GM23248 (cell line): ENCODE measurements at regions not wholly inside any gene's neighbourhood (a gene's known extent, or its start where the extent isn't known, plus 50 kb on each side); places are given as distances from the start of the nearest gene placed in this dataset.

Experiments
- DNase-seq: peaks from one replicate; pipeline ENCODE4 v3.0.0-alpha.2; 2015
- H2AFZ ChIP-seq: fragments of 200-600 bp; sonication (generic); 2 replicates; pipeline ENCODE4 v1.6.1; 2016; ENCODE audit warnings: antibody characterized with exemption
- H3F3A ChIP-seq: fragments of 200-600 bp; sonication (generic); 2 replicates; pipeline ENCODE4 v1.6.1; 2016; ENCODE audit warnings: mild to moderate bottlenecking, antibody characterized with exemption, mixed run types; ENCODE audit not compliant: insufficient read depth
- H3K27ac ChIP-seq: fragments of 200-600 bp; sonication (generic); 2 replicates; pipeline ENCODE4 v1.5.1; 2016; ENCODE audit warnings: mild to moderate bottlenecking
- H3K27me3 ChIP-seq: fragments of 200-600 bp; sonication (generic); replicated peaks from 2 replicates; pipeline ENCODE4 v1.6.1; 2016; ENCODE audit warnings: mild to moderate bottlenecking; ENCODE audit not compliant: insufficient read depth
- H3K36me3 ChIP-seq: fragments of 200-600 bp; sonication (generic); 2 replicates; pipeline ENCODE4 v1.6.1; 2016; ENCODE audit warnings: low read depth, mild to moderate bottlenecking
- H3K4me1 ChIP-seq: fragments of 200-600 bp; sonication (generic); 2 replicates; pipeline ENCODE4 v1.6.1; 2016; ENCODE audit warnings: mild to moderate bottlenecking; ENCODE audit not compliant: insufficient read depth
- H3K4me2 ChIP-seq: fragments of 200-600 bp; sonication (generic); one replicate; pipeline ENCODE4 v1.6.1; 2016; ENCODE audit warnings: mild to moderate bottlenecking; ENCODE audit not compliant: unreplicated experiment
- H3K4me3 ChIP-seq: fragments of 200-600 bp; sonication (generic); 2 replicates; pipeline ENCODE4 v1.5.1; 2016; ENCODE audit warnings: mild to moderate bottlenecking
- H3K79me2 ChIP-seq: fragments of 200-600 bp; sonication (generic); 2 replicates; pipeline ENCODE4 v1.6.1; 2016; ENCODE audit warnings: mild to moderate bottlenecking; ENCODE audit not compliant: insufficient read depth
- H3K9ac ChIP-seq: fragments of 200-600 bp; sonication (generic); 2 replicates; pipeline ENCODE4 v1.6.1; 2016; ENCODE audit warnings: mild to moderate bottlenecking
- H3K9me2 ChIP-seq: fragments of 200-600 bp; sonication (generic); 2 replicates; pipeline ENCODE4 v1.6.1; 2016; ENCODE audit warnings: mixed run types, mild to moderate bottlenecking, moderate library complexity; ENCODE audit not compliant: insufficient read depth
- H3K9me3 ChIP-seq: fragments of 200-600 bp; sonication (generic); one replicate; pipeline ENCODE4 v1.6.1; 2017; ENCODE audit warnings: low read depth
- H4K20me1 ChIP-seq: fragments of 200-600 bp; sonication (generic); 2 replicates; pipeline ENCODE4 v1.6.0; 2016; ENCODE audit not compliant: insufficient read depth
- EZH2 ChIP-seq: fragments of 200-600 bp; sonication (generic); IDR thresholded peaks from 2 replicates; pipeline ENCODE4 v1.6.1; 2018; ENCODE audit warnings: antibody characterized with exemption, mild to moderate bottlenecking; ENCODE audit not compliant: insufficient read depth, poor library complexity, severe bottlenecking
- EZH2phosphoT487 ChIP-seq: fragments of 200-600 bp; sonication (generic); IDR thresholded peaks from 2 replicates; pipeline ENCODE4 v1.6.1; 2018; ENCODE audit warnings: antibody characterized with exemption, moderate library complexity, mild to moderate bottlenecking, low read depth; ENCODE audit not compliant: insufficient read depth
- WGBS, 2 experiments: methylation state at CpG; one replicate each; pipeline ENCODE4 v1.1.6; 2015 to 2017; ENCODE audit warnings: low lambda C conversion rate in 2 of 2, low coverage in 1 of 2; ENCODE audit errors: missing lambda C conversion rate in 2 of 2; 5-methylcytosine and 5-hydroxymethylcytosine counted together
- in situ Hi-C: fragments of 300-500 bp; cut with MboI; formaldehyde crosslinking; loops from 2 replicates; pipeline ENCODE4 v1.15.0; 2020

DNA sequence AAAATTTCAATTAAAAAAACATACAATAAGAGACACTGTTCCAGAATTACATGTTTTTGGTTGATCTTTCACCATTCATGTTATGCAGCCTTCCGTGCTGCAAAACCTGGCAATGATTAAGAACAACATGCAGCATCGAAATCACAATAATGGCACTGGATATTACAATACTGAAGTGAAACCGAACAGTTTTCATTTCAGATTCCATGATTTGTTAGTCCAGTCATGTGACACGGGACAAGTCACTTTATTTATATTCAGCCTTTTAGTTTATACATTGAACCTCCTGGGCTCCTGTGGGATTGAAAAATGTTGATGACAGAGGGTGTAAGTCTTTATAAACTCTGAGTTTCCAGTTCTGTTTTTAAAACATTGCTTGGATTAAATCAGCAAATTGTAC is 142.5 kb upstream of the TTC29 start:
- H3K27me3 ChIP-seq: no peaks in the 10 kb centered on the region
- no peaks in the 10 kb centered on the region for H3K36me3 ChIP-seq
- H3K4me3 ChIP-seq: peak overlapping the region; percentile 51
- H3K4me2 ChIP-seq: peak overlapping the region; percentile 62
- no peaks in the 10 kb centered on the region for H3K9me2 ChIP-seq
- peak overlapping the region; percentile 7; the same call in 1 of the 2 replicates for H3K9ac ChIP-seq
- peak overlapping the region; percentile 78 for H2AFZ ChIP-seq
- no peaks in the 10 kb centered on the region for H4K20me1 ChIP-seq
- H3K4me1 ChIP-seq: peaks cover 3% of the 10 kb centered on the region
- DNase-seq: peak; percentile 43
- WGBS, 2 experiments: 4 to 8% methylated on average over 4 of the region's 4 CpGs
- H3K27ac ChIP-seq: no peak overlapping the region
- H3K79me2 ChIP-seq: no peaks in the 10 kb centered on the region
- no peaks in the 10 kb centered on the region for H3F3A ChIP-seq
- in situ Hi-C loops: loop anchor here (25.0 kb wide), 1 partner anchor 751 kb away; no protein-coding TSS in a partner anchor
- H3K9me3 ChIP-seq: no peaks in the 10 kb centered on the region
- TF ChIP-seq EZH2: no peak
- no peak for TF ChIP-seq EZH2phosphoT487

DNA sequence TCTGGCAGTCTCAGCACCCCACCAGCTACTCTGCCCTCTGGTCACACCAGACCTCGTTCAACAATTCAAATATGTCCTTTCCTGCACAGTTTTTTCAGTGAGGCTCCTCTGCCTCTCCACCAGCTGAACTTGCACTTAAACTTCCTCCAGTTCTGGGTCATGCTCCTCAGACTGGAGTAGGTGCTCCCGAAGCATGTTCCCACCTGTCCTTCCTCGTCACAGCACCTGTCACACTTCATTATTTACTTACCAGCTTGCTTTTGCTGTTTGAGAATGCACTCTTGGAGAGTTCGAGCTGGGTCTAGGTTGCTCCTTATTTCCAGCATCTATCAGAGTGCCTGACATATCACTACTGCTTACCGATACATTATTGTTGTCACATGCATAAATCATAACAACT is 144.8 kb upstream of the TTC29 start:
- no peaks in the 10 kb centered on the region for H3K27me3 ChIP-seq
- in situ Hi-C loops: loop anchor here (10.0 to 25.0 kb wide), 2 partner anchors 66 to 753 kb away; no protein-coding TSS in a partner anchor
- no peaks in the 10 kb centered on the region for H3K79me2 ChIP-seq
- no peak overlapping the region for H3K4me3 ChIP-seq
- no peak overlapping the region for H3K27ac ChIP-seq
- H3K9me3 ChIP-seq: no peaks in the 10 kb centered on the region
- H3F3A ChIP-seq: no peaks in the 10 kb centered on the region
- 71 to 75% methylated on average over 5 of the region's 5 CpGs for WGBS, 2 experiments
- no peak overlapping the region for H3K9ac ChIP-seq
- no peaks in the 10 kb centered on the region for H4K20me1 ChIP-seq
- no peaks in the 10 kb centered on the region for H3K36me3 ChIP-seq
- no peak overlapping the region for H2AFZ ChIP-seq
- TF ChIP-seq EZH2phosphoT487 (no peak), EZH2 (no peak)
- no peak for DNase-seq
- peaks cover 6% of the 10 kb centered on the region for H3K4me1 ChIP-seq
- no peak overlapping the region for H3K4me2 ChIP-seq
- H3K9me2 ChIP-seq: no peaks in the 10 kb centered on the region

DNA sequence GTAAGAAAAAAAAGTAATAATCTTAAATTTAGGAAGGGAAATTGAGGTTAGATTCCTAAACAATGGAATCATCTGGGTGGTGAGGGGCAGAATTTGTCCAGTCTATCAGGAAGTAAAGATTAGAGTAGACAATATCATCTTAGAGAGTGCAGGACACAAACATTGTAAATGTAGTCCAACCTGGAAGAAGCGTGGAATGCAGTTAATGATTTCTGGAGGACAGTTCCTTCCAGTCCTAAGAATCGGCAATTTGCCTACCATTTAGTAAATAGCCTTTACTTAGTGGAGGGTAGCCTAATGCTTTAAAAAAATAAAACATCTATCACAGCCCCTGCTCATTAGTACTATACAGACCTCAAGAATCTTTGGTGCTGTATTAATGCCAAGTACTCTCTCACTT is 147.5 kb upstream of the TTC29 start:
- H3K36me3 ChIP-seq: no peaks in the 10 kb centered on the region
- in situ Hi-C loops: loop anchor here (10.0 to 25.0 kb wide), 2 partner anchors 68 to 756 kb away; no protein-coding TSS in a partner anchor
- peaks cover 14% of the 10 kb centered on the region for H3K4me1 ChIP-seq
- WGBS, 2 experiments: 38 to 43% methylated on average over 2 of the region's 2 CpGs
- H3K4me2 ChIP-seq: no peak overlapping the region
- no peak overlapping the region for H3K27ac ChIP-seq
- no peak overlapping the region for H3K9ac ChIP-seq
- H3K9me2 ChIP-seq: no peaks in the 10 kb centered on the region
- H3F3A ChIP-seq: no peaks in the 10 kb centered on the region
- DNase-seq: no peak
- no peak overlapping the region for H3K4me3 ChIP-seq
- H3K79me2 ChIP-seq: no peaks in the 10 kb centered on the region
- H3K9me3 ChIP-seq: no peaks in the 10 kb centered on the region
- no peaks in the 10 kb centered on the region for H3K27me3 ChIP-seq
- TF ChIP-seq EZH2 (no peak), EZH2phosphoT487 (no peak)
- H4K20me1 ChIP-seq: no peaks in the 10 kb centered on the region
- H2AFZ ChIP-seq: peak overlapping the region; percentile 38

DNA sequence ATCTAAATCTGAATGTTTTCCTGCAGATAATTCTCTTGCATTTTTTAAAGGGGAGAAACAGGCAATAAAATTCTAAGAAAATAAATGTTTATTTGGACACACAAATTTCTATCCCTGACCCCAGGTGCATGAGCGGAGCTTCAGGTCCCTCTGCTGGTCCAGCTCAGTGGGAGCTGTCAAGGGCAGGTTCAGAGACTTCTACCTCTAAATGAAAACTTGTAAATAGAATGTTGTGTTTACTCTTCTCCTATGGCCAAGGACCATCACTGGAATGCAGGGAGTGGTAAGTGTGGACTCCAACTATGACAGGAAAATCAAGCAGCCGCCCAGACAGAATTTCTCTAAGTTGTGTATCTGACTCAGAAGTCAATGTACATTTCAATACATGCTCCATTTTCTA is 148.6 kb upstream of the TTC29 start:
- H3F3A ChIP-seq: no peaks in the 10 kb centered on the region
- DNase-seq: no peak
- H4K20me1 ChIP-seq: no peaks in the 10 kb centered on the region
- no peaks in the 10 kb centered on the region for H3K79me2 ChIP-seq
- H3K4me1 ChIP-seq: peaks cover 14% of the 10 kb centered on the region
- no peak overlapping the region for H3K9ac ChIP-seq
- no peaks in the 10 kb centered on the region for H3K9me2 ChIP-seq
- H3K4me3 ChIP-seq: no peak overlapping the region
- no peaks in the 10 kb centered on the region for H3K36me3 ChIP-seq
- H3K27me3 ChIP-seq: no peaks in the 10 kb centered on the region
- H3K4me2 ChIP-seq: no peak overlapping the region
- H2AFZ ChIP-seq: no peak overlapping the region
- H3K9me3 ChIP-seq: no peaks in the 10 kb centered on the region
- WGBS, 2 experiments: 91% methylated on average over 2 of the region's 2 CpGs
- in situ Hi-C loops: loop anchor here (10.0 to 25.0 kb wide), 2 partner anchors 69 to 757 kb away; no protein-coding TSS in a partner anchor
- no peak overlapping the region for H3K27ac ChIP-seq
- TF ChIP-seq EZH2 (no peak), EZH2phosphoT487 (no peak)
